MM.1S (cell line): ENCODE measurements at regions not wholly inside any gene's neighbourhood (a gene's known extent, or its start where the extent isn't known, plus 50 kb on each side); places are given as distances from the start of the nearest gene placed in this dataset.

Experiments used
- CTCF ChIP-seq: fragments of 300-600 bp; sonication (generic); IDR thresholded peaks from 2 replicates; pipeline ENCODE4 v1.5.1; 2016; ENCODE audit warnings: antibody characterized with exemption, low read length, mixed read lengths
- EZH2 ChIP-seq: fragments of 300-600 bp; sonication (generic); optimal IDR thresholded peaks from 2 replicates; pipeline ENCODE3; 2017; ENCODE audit warnings: low read depth, mild to moderate bottlenecking, antibody characterized with exemption, low read length, mixed read lengths
- EZH2phosphoT487 ChIP-seq: fragments of 300-600 bp; sonication (generic); IDR thresholded peaks from 2 replicates; pipeline ENCODE4 v1.6.1; 2018; ENCODE audit warnings: antibody characterized with exemption, low read length

GRCh38 chr3:191707817-191708216, 246.9 kb downstream of the PYDC2 start:
- TF ChIP-seq CTCF (no peak), EZH2 (no peak), EZH2phosphoT487 (no peak)
